Activated CD8-positive, alpha-beta memory T cell treated with anti-CD3 and anti-CD28 coated beads, Interleukin-2, amount 10 ng/mL, durations not matched to agents 7 days and 5 days (primary cell): ENCODE measurements at regions not wholly inside any gene's neighbourhood (a gene's known extent, or its start where the extent isn't known, plus 50 kb on each side); places are given as distances from the start of the nearest gene placed in this dataset.
"Not testable (repeated sequence)": the region's sequence is repeated elsewhere in the genome, so short reads cannot be mapped to it uniquely, and the experiment has no call there.

Experiments used
- ATAC-seq: fragments of 150-1000 bp; cut with Tn5 transposase; one replicate; pipeline ENCODE4 v1.10.0; 2021; ENCODE audit warnings: moderate library complexity
- CTCF ChIA-PET: fragments of 350-600 bp; sonication (Branson Sonifier 250); formaldehyde crosslinking; loops from one replicate; lab custom pipeline; 2021; ENCODE audit warnings: antibody characterized with exemption; lab: Charles Lee
- DNase-seq: peaks from one replicate; pipeline ENCODE4 v3.0.0-alpha.2; 2020
- H3K27ac Mint-ChIP-seq: one replicate; pipeline ENCODE4 v1.8.0; 2021; ENCODE audit warnings: mild to moderate bottlenecking, mixed read lengths
- H3K27me3 Mint-ChIP-seq: one replicate; pipeline ENCODE4 v1.8.0; 2021; ENCODE audit warnings: mixed read lengths
- H3K36me3 Mint-ChIP-seq: one replicate; pipeline ENCODE4 v1.8.0; 2021; ENCODE audit warnings: mild to moderate bottlenecking, mixed read lengths
- H3K4me1 Mint-ChIP-seq: one replicate; pipeline ENCODE4 v1.8.0; 2021; ENCODE audit warnings: mixed read lengths
- H3K4me3 Mint-ChIP-seq: one replicate; pipeline ENCODE4 v1.8.0; 2021; ENCODE audit warnings: mild to moderate bottlenecking, moderate library complexity, mixed read lengths
- H3K9me3 Mint-ChIP-seq: one replicate; pipeline ENCODE4 v1.8.0; 2022; ENCODE audit warnings: low read depth, mixed read lengths

DNA sequence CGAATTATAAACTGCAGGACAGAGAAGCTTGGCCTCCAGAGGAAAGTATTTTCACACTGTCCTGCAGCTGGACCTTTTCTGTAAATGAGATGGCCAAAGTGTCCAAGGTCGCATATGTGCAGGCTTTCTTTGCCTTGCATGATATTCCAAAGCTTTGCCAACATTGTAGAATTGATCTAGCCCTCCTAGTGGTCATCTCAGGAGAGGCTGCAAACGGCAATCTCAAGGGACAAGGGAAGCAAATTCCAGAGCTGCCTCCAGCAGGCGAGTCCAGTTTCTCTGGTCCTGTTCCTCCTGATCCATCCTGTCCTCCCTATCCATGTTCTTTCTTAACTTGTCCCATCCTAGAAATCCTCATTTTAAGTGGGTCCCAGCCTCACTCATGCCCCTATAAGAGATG lies 373.4 kb upstream of the PCDH15 start:
- no peaks in the 10 kb centered on the region for H3K36me3 Mint-ChIP-seq
- H3K27me3 Mint-ChIP-seq = no peaks in the 10 kb centered on the region
- DNase-seq (no peak), ATAC-seq (no peak)
- H3K4me1 Mint-ChIP-seq = no peaks in the 10 kb centered on the region
- H3K4me3 Mint-ChIP-seq = no peak overlapping the region
- H3K27ac Mint-ChIP-seq = no peak overlapping the region
- CTCF ChIA-PET = no interaction called here
- H3K9me3 Mint-ChIP-seq = peaks cover 8% of the 10 kb centered on the region

DNA sequence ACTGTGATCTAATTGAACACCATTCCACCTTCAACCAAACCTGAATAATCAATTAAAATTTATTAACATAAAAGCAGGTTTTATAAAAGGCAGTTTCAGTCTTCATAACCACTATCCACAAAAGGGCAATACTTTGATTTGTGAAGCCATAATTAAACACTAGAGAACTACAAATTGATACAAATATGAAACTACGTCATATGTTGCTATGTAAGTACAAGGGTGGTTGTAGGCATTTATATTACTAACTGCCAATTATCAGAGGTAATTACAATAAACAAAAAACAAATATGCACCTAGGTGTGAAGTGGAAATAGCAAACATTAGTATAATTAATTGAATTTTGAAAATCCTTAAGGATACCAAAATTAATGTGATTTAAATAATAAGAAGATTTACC lies 368.5 kb upstream of the PCDH15 start:
- H3K27ac Mint-ChIP-seq = no peak overlapping the region
- H3K36me3 Mint-ChIP-seq = no peaks in the 10 kb centered on the region
- ATAC-seq (no peak), DNase-seq (no peak)
- H3K4me1 Mint-ChIP-seq = no peaks in the 10 kb centered on the region
- no peaks in the 10 kb centered on the region for H3K27me3 Mint-ChIP-seq
- H3K9me3 Mint-ChIP-seq = peaks cover under 1% of the 10 kb centered on the region
- CTCF ChIA-PET = no interaction called here
- no peak overlapping the region for H3K4me3 Mint-ChIP-seq

DNA sequence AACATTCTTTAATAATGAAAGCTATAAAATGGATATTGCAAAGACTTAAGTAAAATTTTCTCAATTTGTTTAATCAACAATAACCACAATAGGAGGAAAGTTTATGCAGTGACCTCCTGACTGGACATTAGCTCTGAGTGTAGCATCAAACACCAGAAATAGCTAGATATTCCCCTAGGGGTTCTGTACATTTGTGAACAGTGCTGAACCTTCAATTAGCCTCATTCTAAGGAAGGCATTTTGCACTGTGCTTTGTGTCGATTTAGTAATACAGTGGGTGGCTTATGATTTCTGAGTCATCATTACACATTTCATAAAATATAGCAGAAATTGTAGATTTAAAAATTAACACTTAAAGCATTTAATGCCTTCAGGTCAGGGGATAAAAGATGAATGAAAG lies 367.3 kb upstream of the PCDH15 start:
- Mint-ChIP-seq H3K27ac (no peak overlapping the region), H3K27me3 (no peaks in the 10 kb centered on the region), H3K9me3 (peaks cover 2% of the 10 kb centered on the region), H3K36me3 (no peaks in the 10 kb centered on the region), H3K4me1 (no peaks in the 10 kb centered on the region), H3K4me3 (no peak overlapping the region)
- ATAC-seq = no peak
- DNase-seq = no peak
- CTCF ChIA-PET = no interaction called here

DNA sequence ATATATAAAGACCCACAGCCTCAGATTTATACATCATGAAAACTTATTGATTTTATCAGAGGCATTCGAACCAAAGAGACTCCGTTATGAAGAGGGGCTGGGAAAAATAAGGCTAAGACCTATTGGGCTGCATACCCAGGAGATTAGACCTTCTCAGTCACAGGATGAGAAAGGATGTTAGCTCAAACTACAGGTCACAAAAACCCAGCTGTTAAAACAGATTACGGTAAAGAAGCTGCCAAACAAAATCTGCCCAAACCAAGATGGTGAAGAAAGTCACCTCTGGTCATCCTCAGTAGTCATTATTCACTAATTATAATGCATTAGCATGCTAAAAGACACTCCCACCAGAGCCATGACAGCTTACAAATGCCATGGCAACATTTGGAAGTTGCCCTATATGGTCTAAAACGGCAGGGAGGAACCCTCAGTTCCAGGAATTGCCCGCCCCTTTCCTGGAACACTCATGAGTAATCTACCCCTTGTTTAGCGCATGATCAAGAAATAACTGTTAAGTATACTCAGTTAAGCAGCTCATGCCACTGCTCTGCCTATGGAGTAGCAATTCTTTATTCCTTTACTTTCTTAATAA lies 362.5 kb upstream of the PCDH15 start:
- no peak overlapping the region for H3K4me3 Mint-ChIP-seq
- H3K27me3 Mint-ChIP-seq = no peaks in the 10 kb centered on the region
- H3K4me1 Mint-ChIP-seq = no peaks in the 10 kb centered on the region
- H3K27ac Mint-ChIP-seq = no peak overlapping the region
- no peak for ATAC-seq
- no peaks in the 10 kb centered on the region for H3K36me3 Mint-ChIP-seq
- no peak for DNase-seq
- H3K9me3 Mint-ChIP-seq = peaks cover 9% of the 10 kb centered on the region
- CTCF ChIA-PET = no interaction called here

DNA sequence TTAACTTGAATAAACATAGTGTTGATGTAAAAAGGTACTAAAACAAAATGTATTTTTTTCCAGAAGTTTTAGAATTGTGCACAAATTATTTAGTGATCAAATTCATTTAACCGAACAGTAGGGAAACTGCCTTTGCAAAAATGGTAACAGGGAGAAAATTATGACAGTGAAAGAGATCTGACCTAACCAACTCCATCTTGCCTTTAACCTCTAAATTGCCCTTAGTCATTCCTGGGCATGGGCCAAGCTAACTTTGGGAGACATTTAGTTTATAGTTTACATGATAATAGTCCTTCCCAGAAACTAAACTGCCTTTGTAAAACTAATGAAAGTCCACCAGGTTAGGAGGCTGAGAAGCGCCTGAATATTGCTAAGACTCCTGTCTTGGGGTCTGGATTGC lies 361.3 kb upstream of the PCDH15 start:
- H3K4me1 Mint-ChIP-seq, H3K36me3 Mint-ChIP-seq, H3K4me3 Mint-ChIP-seq, CTCF ChIA-PET, H3K9me3 Mint-ChIP-seq, ATAC-seq, H3K27me3 Mint-ChIP-seq, DNase-seq, H3K27ac Mint-ChIP-seq: not testable (repeated sequence)

DNA sequence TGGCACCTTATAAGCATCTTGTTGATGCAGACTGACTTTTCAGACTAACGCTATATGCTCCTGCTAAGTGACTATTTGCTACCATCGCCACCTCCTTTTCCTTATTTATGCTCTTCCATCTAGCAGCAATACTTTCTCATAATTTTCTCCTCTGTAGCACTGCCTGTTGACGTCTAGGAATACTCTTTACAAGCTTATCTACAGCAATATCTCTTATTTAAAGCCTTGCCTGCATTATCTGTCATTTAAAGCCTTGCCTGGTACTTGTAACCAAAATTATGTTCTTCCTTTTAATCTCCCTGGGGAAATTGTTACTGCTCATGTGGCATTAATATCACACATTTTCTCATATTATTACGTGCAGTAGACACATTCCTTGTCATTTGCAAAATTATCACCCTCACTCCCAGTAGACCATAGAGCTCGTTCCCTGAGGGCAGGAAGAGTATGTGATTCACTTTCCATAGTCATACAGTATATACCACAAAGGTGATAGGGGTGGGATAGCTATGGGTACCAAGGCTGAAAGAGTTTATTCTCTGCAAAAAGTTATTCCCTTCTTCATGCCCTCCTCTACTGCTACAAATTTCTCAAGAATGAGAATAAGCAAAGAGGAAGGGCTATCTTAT lies 359.7 kb upstream of the PCDH15 start:
- no peaks in the 10 kb centered on the region for H3K4me1 Mint-ChIP-seq
- DNase-seq (no peak), ATAC-seq (no peak)
- no peak overlapping the region for H3K27ac Mint-ChIP-seq
- H3K27me3 Mint-ChIP-seq = no peaks in the 10 kb centered on the region
- H3K36me3 Mint-ChIP-seq = no peaks in the 10 kb centered on the region
- no peak overlapping the region for H3K4me3 Mint-ChIP-seq
- CTCF ChIA-PET = no interaction called here
- H3K9me3 Mint-ChIP-seq = peaks cover 9% of the 10 kb centered on the region

DNA sequence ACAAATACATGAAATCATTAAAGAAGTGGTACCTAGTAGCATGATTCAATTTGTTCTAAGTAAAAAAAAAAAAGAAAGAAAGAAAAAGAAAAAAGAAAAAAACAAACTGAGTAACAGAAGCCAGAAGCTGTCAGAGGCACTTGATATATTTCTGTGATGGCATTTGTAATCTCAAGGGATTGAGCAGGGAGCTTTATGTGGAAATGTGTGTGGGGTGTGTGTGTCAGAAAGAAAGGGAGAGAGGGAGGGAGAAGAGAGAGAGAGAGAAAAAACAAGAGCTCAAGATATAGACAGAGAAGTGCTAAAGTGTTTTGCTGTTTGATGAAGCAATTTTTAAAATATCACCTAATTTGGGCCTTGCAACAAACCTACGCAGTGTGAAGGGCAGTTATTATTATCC lies 357.6 kb upstream of the PCDH15 start:
- no peak for DNase-seq
- H3K27me3 Mint-ChIP-seq = no peaks in the 10 kb centered on the region
- H3K27ac Mint-ChIP-seq = no peak overlapping the region
- H3K9me3 Mint-ChIP-seq = peaks cover 9% of the 10 kb centered on the region
- ATAC-seq = no peak
- no peak overlapping the region for H3K4me3 Mint-ChIP-seq
- H3K36me3 Mint-ChIP-seq = no peaks in the 10 kb centered on the region
- no peaks in the 10 kb centered on the region for H3K4me1 Mint-ChIP-seq
- CTCF ChIA-PET = no interaction called here

DNA sequence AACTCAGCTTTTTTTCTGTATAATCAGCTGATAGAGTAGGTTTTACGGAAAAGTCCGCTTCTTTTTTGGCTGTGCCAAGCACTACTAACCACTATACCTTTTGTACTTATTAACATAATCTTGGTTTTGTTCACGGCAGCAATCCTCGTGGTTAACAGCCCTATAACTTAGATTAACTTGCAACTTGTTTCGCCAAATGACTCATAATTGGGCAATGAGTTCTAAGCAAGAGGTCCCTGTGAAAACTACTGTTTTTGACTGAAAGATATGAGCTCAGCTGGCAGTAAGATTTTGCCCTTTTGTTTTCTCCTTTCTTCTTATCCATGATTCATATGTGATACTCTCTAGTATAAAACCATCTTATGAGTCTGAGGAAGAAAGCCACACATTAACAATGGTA lies 345.0 kb upstream of the PCDH15 start:
- Mint-ChIP-seq H3K36me3 (no peaks in the 10 kb centered on the region), H3K4me3 (no peak overlapping the region), H3K27me3 (no peaks in the 10 kb centered on the region), H3K4me1 (no peaks in the 10 kb centered on the region), H3K9me3 (peaks cover 5% of the 10 kb centered on the region), H3K27ac (no peak overlapping the region)
- ATAC-seq (no peak), DNase-seq (no peak)
- CTCF ChIA-PET = no interaction called here

DNA sequence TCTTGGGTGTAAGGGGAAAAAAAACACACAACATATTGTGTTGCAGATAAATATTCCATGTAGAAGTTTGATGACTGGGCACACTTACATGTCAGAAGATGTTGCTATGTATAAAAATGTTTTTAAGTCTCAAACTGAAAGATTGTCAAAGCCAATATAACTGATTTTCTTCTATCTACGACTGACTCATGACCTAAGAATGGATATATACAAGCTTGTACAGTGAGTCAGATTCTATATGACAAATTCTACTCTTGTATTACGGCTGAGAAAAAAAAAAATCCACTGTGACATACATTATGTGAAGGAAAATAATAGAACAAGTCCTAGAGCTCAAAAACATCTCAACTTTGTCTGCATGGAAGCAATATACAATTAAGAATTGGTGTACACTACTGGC lies 343.0 kb upstream of the PCDH15 start:
- CTCF ChIA-PET = no interaction called here
- no peak for DNase-seq
- H3K27ac Mint-ChIP-seq = no peak overlapping the region
- H3K36me3 Mint-ChIP-seq = no peaks in the 10 kb centered on the region
- no peaks in the 10 kb centered on the region for H3K27me3 Mint-ChIP-seq
- H3K9me3 Mint-ChIP-seq = peaks cover 5% of the 10 kb centered on the region
- ATAC-seq = no peak
- H3K4me3 Mint-ChIP-seq = no peak overlapping the region
- H3K4me1 Mint-ChIP-seq = no peaks in the 10 kb centered on the region

DNA sequence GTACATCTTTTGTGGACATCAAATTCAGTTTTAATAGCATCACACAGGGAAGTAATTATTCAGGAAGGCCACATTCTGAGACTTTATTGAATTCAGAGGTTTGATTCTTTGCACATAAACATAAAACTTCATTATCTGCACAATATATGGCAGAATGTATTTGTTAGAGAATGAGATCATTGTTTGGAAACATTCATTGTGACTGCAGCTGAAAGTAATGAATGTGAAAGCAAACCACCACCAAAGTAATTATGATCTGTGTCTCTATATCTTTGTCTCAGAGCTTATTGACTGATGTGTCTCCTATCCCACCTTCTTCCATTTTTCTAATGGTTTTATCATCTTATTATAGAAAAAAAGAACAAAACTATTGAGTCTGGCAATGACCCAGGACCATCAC lies 340.9 kb upstream of the PCDH15 start:
- Mint-ChIP-seq H3K4me1 (no peaks in the 10 kb centered on the region), H3K27me3 (no peaks in the 10 kb centered on the region), H3K4me3 (no peak overlapping the region), H3K27ac (no peak overlapping the region), H3K36me3 (no peaks in the 10 kb centered on the region), H3K9me3 (peaks cover 4% of the 10 kb centered on the region)
- CTCF ChIA-PET = no interaction called here
- DNase-seq (no peak), ATAC-seq (no peak)

DNA sequence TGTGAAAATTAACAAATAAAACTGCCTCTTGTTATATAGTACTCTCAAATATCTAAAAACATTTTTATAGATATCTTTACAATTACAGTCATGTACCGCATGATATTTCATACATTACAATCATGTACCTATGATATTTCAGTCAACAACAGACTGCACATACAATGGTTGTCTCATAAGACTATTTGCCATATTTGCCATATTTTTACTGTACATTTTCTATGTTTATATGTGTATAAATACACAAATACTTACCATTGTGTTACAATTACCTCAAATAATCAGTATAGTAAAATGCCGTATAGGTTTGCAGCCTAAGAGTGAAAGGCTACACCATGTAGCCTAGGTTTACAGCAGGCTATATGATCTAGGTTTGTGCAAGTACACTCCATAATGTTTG lies 336.0 kb upstream of the PCDH15 start:
- CTCF ChIA-PET = no interaction called here
- peaks cover 2% of the 10 kb centered on the region for H3K9me3 Mint-ChIP-seq
- H3K4me1 Mint-ChIP-seq = no peaks in the 10 kb centered on the region
- H3K36me3 Mint-ChIP-seq = no peaks in the 10 kb centered on the region
- no peak overlapping the region for H3K27ac Mint-ChIP-seq
- H3K27me3 Mint-ChIP-seq = no peaks in the 10 kb centered on the region
- H3K4me3 Mint-ChIP-seq = no peak overlapping the region
- ATAC-seq = no peak
- no peak for DNase-seq

DNA sequence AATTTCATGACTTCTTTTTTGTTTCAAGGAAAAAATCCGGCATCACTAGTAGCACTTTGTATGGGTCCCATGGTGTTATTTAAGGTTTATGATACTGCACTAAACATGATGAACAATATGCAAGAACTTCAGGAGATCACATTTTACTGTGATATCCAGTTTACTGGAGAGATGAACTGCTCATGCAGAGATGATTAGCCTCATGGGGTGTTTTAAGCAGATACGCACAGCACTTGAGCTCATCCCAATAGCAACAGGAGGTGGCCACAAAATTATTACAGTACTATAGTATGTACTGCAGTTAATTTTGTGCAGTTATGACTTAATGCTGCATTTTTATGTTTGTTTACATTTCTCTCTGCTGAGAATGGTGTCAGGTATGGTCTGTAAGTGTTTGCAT lies 303.7 kb upstream of the PCDH15 start:
- ATAC-seq (no peak), DNase-seq (no peak)
- no peaks in the 10 kb centered on the region for H3K36me3 Mint-ChIP-seq
- H3K4me3 Mint-ChIP-seq = no peak overlapping the region
- no peak overlapping the region for H3K27ac Mint-ChIP-seq
- no peaks in the 10 kb centered on the region for H3K4me1 Mint-ChIP-seq
- H3K27me3 Mint-ChIP-seq = no peaks in the 10 kb centered on the region
- CTCF ChIA-PET = no interaction called here
- H3K9me3 Mint-ChIP-seq = peaks cover 5% of the 10 kb centered on the region

DNA sequence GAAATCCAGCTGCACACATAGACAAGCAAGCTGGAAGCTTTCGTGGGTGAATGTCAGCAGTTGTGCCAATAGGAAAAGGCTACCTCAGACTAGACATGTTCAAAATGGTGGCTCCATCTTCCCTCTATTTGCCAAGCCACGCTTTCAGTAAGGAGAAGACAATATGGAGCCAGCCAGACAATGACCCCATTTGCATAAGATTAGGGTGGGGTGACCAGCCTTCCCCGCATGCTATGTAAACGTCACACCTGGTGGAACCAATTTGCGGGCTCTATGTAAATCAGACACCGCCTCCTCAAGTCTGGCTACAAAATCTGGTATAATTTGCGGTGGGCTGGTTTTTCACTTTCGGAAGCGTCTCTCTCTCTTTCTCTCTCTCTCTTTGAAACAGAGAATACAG lies 297.4 kb upstream of the PCDH15 start:
- no peak overlapping the region for H3K4me3 Mint-ChIP-seq
- no peaks in the 10 kb centered on the region for H3K36me3 Mint-ChIP-seq
- DNase-seq = no peak
- H3K9me3 Mint-ChIP-seq = no peaks in the 10 kb centered on the region
- CTCF ChIA-PET = no interaction called here
- no peaks in the 10 kb centered on the region for H3K27me3 Mint-ChIP-seq
- H3K27ac Mint-ChIP-seq = no peak overlapping the region
- no peaks in the 10 kb centered on the region for H3K4me1 Mint-ChIP-seq
- ATAC-seq = no peak

DNA sequence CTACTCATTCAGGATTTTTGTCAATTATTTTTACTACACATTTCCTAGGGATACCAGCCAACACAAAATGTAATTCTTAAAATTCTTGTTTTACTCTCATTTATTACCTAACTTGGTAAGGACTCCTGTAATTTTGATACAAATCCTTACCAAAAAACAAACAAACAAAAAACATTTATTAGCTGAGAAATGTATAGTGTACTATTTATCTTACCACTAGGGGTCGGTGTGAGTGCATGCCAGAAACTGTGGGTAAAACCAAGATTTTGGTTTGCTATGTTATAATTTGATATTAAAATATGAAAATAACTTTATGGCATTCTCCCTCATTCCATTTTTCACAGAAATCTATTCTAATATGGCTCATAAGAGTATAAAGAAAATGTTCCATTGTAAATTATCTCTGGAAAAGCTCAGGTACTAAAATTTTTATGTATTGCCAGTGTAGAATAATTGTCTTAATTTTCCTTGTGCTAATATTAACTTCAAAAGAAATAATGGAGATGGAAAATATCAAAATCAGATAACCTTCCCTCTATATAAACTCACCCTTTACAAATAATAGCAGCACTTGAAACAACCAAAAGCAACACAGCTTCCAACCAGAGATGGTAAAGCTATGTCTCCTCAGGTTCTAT lies 290.8 kb upstream of the PCDH15 start:
- Mint-ChIP-seq H3K4me1 (no peaks in the 10 kb centered on the region), H3K36me3 (no peaks in the 10 kb centered on the region), H3K27ac (no peak overlapping the region), H3K4me3 (no peak overlapping the region), H3K27me3 (no peaks in the 10 kb centered on the region), H3K9me3 (no peaks in the 10 kb centered on the region)
- no peak for DNase-seq
- CTCF ChIA-PET = no interaction called here
- ATAC-seq = no peak
